ENCODE measurements at regions not wholly inside any gene's neighbourhood (a gene's known extent, or its start where the extent isn't known, plus 50 kb on each side); places are given as distances from the start of the nearest gene placed in this dataset.

GRCh38 chr17:33473061-33473460 lies 180.0 kb upstream of the ASIC2 start:
- no peak overlapping the region for H3K4me3 Mint-ChIP-seq
- DNase-seq: no peak
- no peaks in the 10 kb centered on the region for H3K4me1 Mint-ChIP-seq
- H3K27me3 Mint-ChIP-seq (ENCODE audit: low read depth in 3 of 3): peaks cover 2 to 11% (median 2%) of the 10 kb centered on the region in 3 donors
- no peaks in the 10 kb centered on the region for H3K36me3 Mint-ChIP-seq
- H3K9me3 Mint-ChIP-seq: no peaks in the 10 kb centered on the region
- no peak overlapping the region for H3K27ac Mint-ChIP-seq

GRCh38 chr17:33474789-33475188 lies 181.7 kb upstream of the ASIC2 start:
- H3K9me3 Mint-ChIP-seq: no peaks in the 10 kb centered on the region
- H3K27ac Mint-ChIP-seq: no peak overlapping the region
- no peak overlapping the region for H3K4me3 Mint-ChIP-seq
- H3K4me1 Mint-ChIP-seq: no peaks in the 10 kb centered on the region
- peaks cover 2 to 8% (median 2%) of the 10 kb centered on the region in 3 donors for H3K27me3 Mint-ChIP-seq (ENCODE audit: low read depth in 3 of 3)
- no peak for DNase-seq
- no peaks in the 10 kb centered on the region for H3K36me3 Mint-ChIP-seq

GRCh38 chr17:33475594-33475993 lies 182.5 kb upstream of the ASIC2 start:
- H3K27me3 Mint-ChIP-seq (ENCODE audit: low read depth in 3 of 3): peaks cover 2 to 8% (median 2%) of the 10 kb centered on the region in 3 donors
- no peaks in the 10 kb centered on the region for H3K4me1 Mint-ChIP-seq
- no peak for DNase-seq
- H3K36me3 Mint-ChIP-seq: no peaks in the 10 kb centered on the region
- H3K9me3 Mint-ChIP-seq: no peaks in the 10 kb centered on the region
- H3K4me3 Mint-ChIP-seq: no peak overlapping the region
- H3K27ac Mint-ChIP-seq: no peak overlapping the region

- no peak overlapping the region for H3K27ac Mint-ChIP-seq
- no peak for DNase-seq
- no peaks in the 10 kb centered on the region for H3K4me1 Mint-ChIP-seq
- H3K27me3 Mint-ChIP-seq (ENCODE audit: low read depth in 3 of 3): no peaks in the 10 kb centered on the region
- H3K36me3 Mint-ChIP-seq: no peaks in the 10 kb centered on the region
- no peak overlapping the region for H3K4me3 Mint-ChIP-seq
- H3K9me3 Mint-ChIP-seq: no peaks in the 10 kb centered on the region
Observed at GRCh38 chr17:33481652-33482051, 188.6 kb upstream of the ASIC2 start.

GRCh38 chr17:33482636-33483035 lies 189.5 kb upstream of the ASIC2 start:
- H3K27ac Mint-ChIP-seq: no peak overlapping the region
- no peaks in the 10 kb centered on the region for H3K36me3 Mint-ChIP-seq
- DNase-seq: no peak
- no peaks in the 10 kb centered on the region for H3K9me3 Mint-ChIP-seq
- no peaks in the 10 kb centered on the region for H3K27me3 Mint-ChIP-seq (ENCODE audit: low read depth in 3 of 3)
- no peaks in the 10 kb centered on the region for H3K4me1 Mint-ChIP-seq
- H3K4me3 Mint-ChIP-seq: no peak overlapping the region

- no peaks in the 10 kb centered on the region for H3K36me3 Mint-ChIP-seq
- DNase-seq: no peak
- H3K27me3 Mint-ChIP-seq (ENCODE audit: low read depth in 3 of 3): peaks cover 0 to 2% (median 2%) of the 10 kb centered on the region in 3 donors
- H3K27ac Mint-ChIP-seq: no peak overlapping the region
- no peak overlapping the region for H3K4me3 Mint-ChIP-seq
- no peaks in the 10 kb centered on the region for H3K9me3 Mint-ChIP-seq
- H3K4me1 Mint-ChIP-seq: no peaks in the 10 kb centered on the region
Observed at GRCh38 chr17:33484559-33484958, 191.5 kb upstream of the ASIC2 start.

- Mint-ChIP-seq H3K9me3 (no peaks in the 10 kb centered on the region), H3K27ac (no peak overlapping the region), H3K27me3 (ENCODE audit: low read depth in 3 of 3) (peaks cover 2 to 6% (median 4%) of the 10 kb centered on the region in 3 donors), H3K36me3 (no peaks in the 10 kb centered on the region), H3K4me1 (no peaks in the 10 kb centered on the region), H3K4me3 (no peak overlapping the region)
- DNase-seq: no peak
Observed at GRCh38 chr17:33486135-33486885, 193.2 kb upstream of the ASIC2 start.

- Mint-ChIP-seq H3K4me3 (no peak overlapping the region), H3K36me3 (no peaks in the 10 kb centered on the region), H3K27me3 (ENCODE audit: low read depth in 3 of 3) (peaks cover 2 to 8% (median 4%) of the 10 kb centered on the region in 3 donors), H3K4me1 (no peaks in the 10 kb centered on the region), H3K27ac (no peak overlapping the region), H3K9me3 (no peaks in the 10 kb centered on the region)
- DNase-seq: no peak
Observed at GRCh38 chr17:33487187-33487879, 194.2 kb upstream of the ASIC2 start.

- Mint-ChIP-seq H3K36me3 (no peaks in the 10 kb centered on the region), H3K4me3 (no peak overlapping the region), H3K27me3 (ENCODE audit: low read depth in 3 of 3) (peaks cover 4 to 9% (median 8%) of the 10 kb centered on the region in 3 donors), H3K9me3 (no peaks in the 10 kb centered on the region), H3K4me1 (no peaks in the 10 kb centered on the region), H3K27ac (no peak overlapping the region)
- no peak for DNase-seq
Observed at GRCh38 chr17:33491871-33492481, 198.9 kb upstream of the ASIC2 start.

GRCh38 chr17:33492731-33493265 lies 199.7 kb upstream of the ASIC2 start:
- H3K27ac Mint-ChIP-seq: no peak overlapping the region
- peaks cover 4 to 9% (median 8%) of the 10 kb centered on the region in 3 donors for H3K27me3 Mint-ChIP-seq (ENCODE audit: low read depth in 3 of 3)

GRCh38 chr17:33493566-33493965 lies 200.5 kb upstream of the ASIC2 start:
- DNase-seq: no peak
- no peaks in the 10 kb centered on the region for H3K9me3 Mint-ChIP-seq
- H3K27ac Mint-ChIP-seq: no peak overlapping the region
- no peak overlapping the region for H3K4me3 Mint-ChIP-seq
- H3K4me1 Mint-ChIP-seq: no peaks in the 10 kb centered on the region
- H3K36me3 Mint-ChIP-seq: no peaks in the 10 kb centered on the region
- peaks cover 4 to 9% (median 8%) of the 10 kb centered on the region in 3 donors for H3K27me3 Mint-ChIP-seq (ENCODE audit: low read depth in 3 of 3)

More at GRCh38 chr17:33492731-33493265, 199.7 kb upstream of the ASIC2 start:
- no peak overlapping the region for H3K4me3 Mint-ChIP-seq
- DNase-seq: no peak
- no peaks in the 10 kb centered on the region for H3K9me3 Mint-ChIP-seq
- H3K36me3 Mint-ChIP-seq: no peaks in the 10 kb centered on the region
- no peaks in the 10 kb centered on the region for H3K4me1 Mint-ChIP-seq

GRCh38 chr17:33494151-33494550 lies 201.1 kb upstream of the ASIC2 start:
- Mint-ChIP-seq H3K27me3 (ENCODE audit: low read depth in 3 of 3) (peaks cover 4 to 8% (median 6%) of the 10 kb centered on the region in 3 donors), H3K9me3 (no peaks in the 10 kb centered on the region), H3K36me3 (no peaks in the 10 kb centered on the region), H3K4me3 (no peak overlapping the region), H3K4me1 (no peaks in the 10 kb centered on the region), H3K27ac (peak overlapping the region in 1 of 6 donors; percentile 25)
- DNase-seq: no peak

GRCh38 chr17:33497623-33498022 lies 204.5 kb upstream of the ASIC2 start:
- H3K9me3 Mint-ChIP-seq: no peaks in the 10 kb centered on the region
- no peaks in the 10 kb centered on the region for H3K36me3 Mint-ChIP-seq
- DNase-seq: no peak
- no peak overlapping the region for H3K4me3 Mint-ChIP-seq
- no peak overlapping the region for H3K27ac Mint-ChIP-seq
- no peaks in the 10 kb centered on the region for H3K4me1 Mint-ChIP-seq
- H3K27me3 Mint-ChIP-seq (ENCODE audit: low read depth in 3 of 3): peaks cover 0 to 6% (median 1%) of the 10 kb centered on the region in 3 donors

GRCh38 chr17:33498069-33498468 lies 205.0 kb upstream of the ASIC2 start:
- DNase-seq: no peak
- Mint-ChIP-seq H3K27me3 (ENCODE audit: low read depth in 3 of 3) (peaks cover 0 to 9% (median 1%) of the 10 kb centered on the region in 3 donors), H3K9me3 (no peaks in the 10 kb centered on the region), H3K36me3 (no peaks in the 10 kb centered on the region), H3K4me1 (no peaks in the 10 kb centered on the region), H3K4me3 (no peak overlapping the region), H3K27ac (no peak overlapping the region)

All from immature natural killer cell (primary cell).